ENCODE measurements at regions not wholly inside any gene's neighbourhood (a gene's known extent, or its start where the extent isn't known, plus 50 kb on each side); places are given as distances from the start of the nearest gene placed in this dataset.

DNA sequence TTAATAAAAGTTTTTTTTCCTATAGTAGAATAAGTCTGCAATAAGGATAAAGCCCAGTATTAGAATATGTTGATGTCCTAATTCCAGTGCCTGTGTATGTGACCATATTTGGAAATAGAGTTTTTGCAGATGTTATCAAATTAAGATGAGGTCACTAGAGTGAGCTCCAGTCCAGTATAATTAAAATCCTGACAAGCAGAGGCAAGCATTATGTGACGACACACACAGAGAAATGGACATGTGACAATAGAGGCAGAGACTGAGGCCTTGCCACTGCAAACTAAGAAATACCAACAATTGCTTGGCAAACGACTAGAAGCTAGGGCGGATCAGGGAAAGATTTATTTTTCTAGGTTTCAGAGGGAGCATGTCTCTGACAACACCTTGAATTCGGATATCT, 216.4 kb upstream of the CYLC2 start:
- Histone ChIP-seq H3K4me3 (ENCODE audit: low read depth, low read length) (no peak overlapping the region), H3K36me3 (ENCODE audit: control insufficient read depth, insufficient read depth, low read length) (no peaks in the 10 kb centered on the region), H3K27me3 (ENCODE audit: control insufficient read depth, insufficient read depth, low read length) (no peaks in the 10 kb centered on the region)
- no peak for DNase-seq (ENCODE audit: low read depth)
- TF ChIP-seq, protein P1, sequence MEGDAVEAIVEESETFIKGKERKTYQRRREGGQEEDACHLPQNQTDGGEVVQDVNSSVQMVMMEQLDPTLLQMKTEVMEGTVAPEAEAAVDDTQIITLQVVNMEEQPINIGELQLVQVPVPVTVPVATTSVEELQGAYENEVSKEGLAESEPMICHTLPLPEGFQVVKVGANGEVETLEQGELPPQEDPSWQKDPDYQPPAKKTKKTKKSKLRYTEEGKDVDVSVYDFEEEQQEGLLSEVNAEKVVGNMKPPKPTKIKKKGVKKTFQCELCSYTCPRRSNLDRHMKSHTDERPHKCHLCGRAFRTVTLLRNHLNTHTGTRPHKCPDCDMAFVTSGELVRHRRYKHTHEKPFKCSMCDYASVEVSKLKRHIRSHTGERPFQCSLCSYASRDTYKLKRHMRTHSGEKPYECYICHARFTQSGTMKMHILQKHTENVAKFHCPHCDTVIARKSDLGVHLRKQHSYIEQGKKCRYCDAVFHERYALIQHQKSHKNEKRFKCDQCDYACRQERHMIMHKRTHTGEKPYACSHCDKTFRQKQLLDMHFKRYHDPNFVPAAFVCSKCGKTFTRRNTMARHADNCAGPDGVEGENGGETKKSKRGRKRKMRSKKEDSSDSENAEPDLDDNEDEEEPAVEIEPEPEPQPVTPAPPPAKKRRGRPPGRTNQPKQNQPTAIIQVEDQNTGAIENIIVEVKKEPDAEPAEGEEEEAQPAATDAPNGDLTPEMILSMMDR (IDR thresholded peaks at IDR 0.05; ENCODE audit: insufficient read depth, low read length, poor library complexity, severe bottlenecking), result no peak

- TF ChIP-seq, protein P1 (IDR thresholded peaks at IDR 0.05; ENCODE audit: insufficient read depth, low read length, poor library complexity, severe bottlenecking), result no peak
These were observed 224.4 kb upstream of the CYLC2 start for GRCh38 chr9:102770704-102771103.

DNA sequence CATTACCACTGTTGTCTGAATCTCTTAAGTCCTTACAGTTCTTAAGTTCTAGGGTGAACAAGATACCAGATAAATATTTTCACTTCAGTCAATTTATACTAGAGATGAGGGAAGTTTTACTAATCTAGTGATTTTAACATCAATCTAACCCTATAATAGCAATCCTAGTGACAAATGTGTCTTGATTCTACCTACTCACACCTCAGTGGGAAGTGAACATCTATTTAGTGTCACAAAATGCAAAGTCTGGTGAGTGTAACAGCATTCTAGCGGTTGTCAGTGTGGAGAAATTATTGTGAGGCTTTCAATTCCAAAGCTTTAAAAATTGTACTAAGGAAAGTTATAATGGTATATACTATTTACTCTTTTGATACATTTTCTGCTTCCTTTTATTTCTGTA, 225.8 kb upstream of the CYLC2 start:
- TF ChIP-seq, protein P1 (IDR thresholded peaks at IDR 0.05; ENCODE audit: insufficient read depth, low read length, poor library complexity, severe bottlenecking), result no peak
- DNase-seq (ENCODE audit: low read depth), result no peak
- Histone ChIP-seq H3K27me3 (ENCODE audit: control insufficient read depth, insufficient read depth, low read length) (no peaks in the 10 kb centered on the region), H3K36me3 (ENCODE audit: control insufficient read depth, insufficient read depth, low read length) (no peaks in the 10 kb centered on the region), H3K4me3 (ENCODE audit: low read depth, low read length) (no peak overlapping the region)

More at GRCh38 chr9:102770704-102771103, 224.4 kb upstream of the CYLC2 start:
- no peak overlapping the region for H3K4me3 ChIP-seq (ENCODE audit: low read depth, low read length)
- H3K27me3 ChIP-seq (ENCODE audit: control insufficient read depth, insufficient read depth, low read length), result no peaks in the 10 kb centered on the region
- no peaks in the 10 kb centered on the region for H3K36me3 ChIP-seq (ENCODE audit: control insufficient read depth, insufficient read depth, low read length)
- no peak for DNase-seq (ENCODE audit: low read depth)

DNA sequence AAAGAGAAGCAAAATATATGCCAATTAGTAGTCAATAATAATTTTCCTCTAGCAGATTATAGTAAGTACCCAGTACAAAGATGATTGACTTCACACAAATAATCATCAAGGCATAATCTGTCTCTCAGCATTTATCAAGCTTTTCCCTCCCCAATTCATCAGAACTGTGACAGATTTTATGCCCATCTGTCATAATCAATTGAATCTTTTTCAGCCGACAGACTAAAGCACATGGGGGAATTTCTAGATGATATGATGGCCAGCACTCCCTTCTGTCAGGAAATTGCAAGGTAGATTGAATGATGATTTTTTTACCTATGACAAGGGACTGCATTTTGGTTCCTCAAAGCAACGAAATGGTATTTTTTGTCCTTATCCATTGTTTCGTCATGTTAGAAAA, 227.1 kb upstream of the CYLC2 start:
- Histone ChIP-seq H3K27me3 (ENCODE audit: control insufficient read depth, insufficient read depth, low read length) (no peaks in the 10 kb centered on the region), H3K4me3 (ENCODE audit: low read depth, low read length) (no peak overlapping the region), H3K36me3 (ENCODE audit: control insufficient read depth, insufficient read depth, low read length) (no peaks in the 10 kb centered on the region)
- no peak for DNase-seq (ENCODE audit: low read depth)
- TF ChIP-seq, protein P1 (IDR thresholded peaks at IDR 0.05; ENCODE audit: insufficient read depth, low read length, poor library complexity, severe bottlenecking), result no peak

DNA sequence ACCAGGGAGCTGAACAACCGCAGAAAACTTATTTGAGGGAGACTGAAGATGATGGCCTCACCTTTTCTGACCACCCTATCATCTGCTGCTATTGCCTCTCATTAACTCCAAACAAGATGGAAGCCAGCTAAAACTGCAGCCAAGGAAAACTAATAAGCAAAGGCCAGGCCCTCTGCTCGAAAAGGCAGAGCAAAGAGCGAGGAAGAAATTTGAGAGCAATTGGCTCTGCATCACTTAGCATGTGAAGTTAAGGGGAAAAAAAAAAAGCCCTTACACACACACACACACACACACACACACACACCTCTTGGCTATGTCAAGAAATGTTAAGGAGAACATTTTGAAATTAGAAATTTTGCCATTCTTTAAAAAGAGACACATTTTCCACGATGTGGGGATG, 228.1 kb upstream of the CYLC2 start:
- TF ChIP-seq, protein P1 (IDR thresholded peaks at IDR 0.05; ENCODE audit: insufficient read depth, low read length, poor library complexity, severe bottlenecking), result no peak
- Histone ChIP-seq H3K36me3 (ENCODE audit: control insufficient read depth, insufficient read depth, low read length) (no peaks in the 10 kb centered on the region), H3K27me3 (ENCODE audit: control insufficient read depth, insufficient read depth, low read length) (no peaks in the 10 kb centered on the region), H3K4me3 (ENCODE audit: low read depth, low read length) (no peak overlapping the region)
- DNase-seq (ENCODE audit: low read depth), result no peak

DNA sequence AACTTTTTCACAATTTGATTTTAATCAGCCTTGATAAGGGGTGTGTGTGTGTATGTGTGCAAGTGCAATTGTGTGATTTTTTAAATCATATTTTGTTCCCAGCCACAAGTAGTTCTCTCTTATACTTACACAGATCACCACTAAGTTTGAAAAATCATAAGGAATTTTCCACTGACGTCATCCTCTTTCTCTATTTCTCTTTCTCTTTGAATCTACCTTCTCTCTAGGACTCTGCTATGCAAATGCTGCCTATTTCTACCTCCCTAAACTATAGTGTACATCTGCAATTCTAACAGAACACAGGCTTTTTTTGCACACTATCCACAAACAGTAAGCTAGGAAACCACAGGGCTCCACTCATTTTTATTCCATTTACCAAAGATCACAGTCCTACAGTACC, 254.6 kb upstream of the CYLC2 start:
- no peaks in the 10 kb centered on the region for H3K36me3 ChIP-seq (ENCODE audit: control insufficient read depth, insufficient read depth, low read length)
- no peak for DNase-seq (ENCODE audit: low read depth)
- no peak overlapping the region for H3K4me3 ChIP-seq (ENCODE audit: low read depth, low read length)
- TF ChIP-seq, protein P1 (IDR thresholded peaks at IDR 0.05; ENCODE audit: insufficient read depth, low read length, poor library complexity, severe bottlenecking), result no peak
- no peaks in the 10 kb centered on the region for H3K27me3 ChIP-seq (ENCODE audit: control insufficient read depth, insufficient read depth, low read length)

All from kidney epithelial cell (primary cell).